OCI-LY7 (cell line): ENCODE measurements at regions not wholly inside any gene's neighbourhood (a gene's known extent, or its start where the extent isn't known, plus 50 kb on each side); places are given as distances from the start of the nearest gene placed in this dataset.

Experiments
- CTCF ChIP-seq: fragments of 200-600 bp; sonication (generic); conservative IDR thresholded peaks from 2 replicates; pipeline ENCODE4 v1.5.1; 2014; ENCODE audit warnings: mild to moderate bottlenecking, antibody characterized with exemption, low read length, moderate library complexity, mixed read lengths
- EZH2phosphoT487 ChIP-seq: fragments of 200-600 bp; sonication (generic); IDR thresholded peaks from 2 replicates; pipeline ENCODE4 v1.6.1; 2018; ENCODE audit warnings: low read depth, borderline replicate concordance, mild to moderate bottlenecking, mixed run types, antibody characterized with exemption, low read length, moderate library complexity, mixed read lengths

GRCh38 chr17:72525225-72526015, 404.6 kb downstream of the SOX9 start:
- TF ChIP-seq CTCF = no peak
- TF ChIP-seq EZH2phosphoT487 = no peak
